ENCODE measurements at regions not wholly inside any gene's neighbourhood (a gene's known extent, or its start where the extent isn't known, plus 50 kb on each side); places are given as distances from the start of the nearest gene placed in this dataset.

DNA sequence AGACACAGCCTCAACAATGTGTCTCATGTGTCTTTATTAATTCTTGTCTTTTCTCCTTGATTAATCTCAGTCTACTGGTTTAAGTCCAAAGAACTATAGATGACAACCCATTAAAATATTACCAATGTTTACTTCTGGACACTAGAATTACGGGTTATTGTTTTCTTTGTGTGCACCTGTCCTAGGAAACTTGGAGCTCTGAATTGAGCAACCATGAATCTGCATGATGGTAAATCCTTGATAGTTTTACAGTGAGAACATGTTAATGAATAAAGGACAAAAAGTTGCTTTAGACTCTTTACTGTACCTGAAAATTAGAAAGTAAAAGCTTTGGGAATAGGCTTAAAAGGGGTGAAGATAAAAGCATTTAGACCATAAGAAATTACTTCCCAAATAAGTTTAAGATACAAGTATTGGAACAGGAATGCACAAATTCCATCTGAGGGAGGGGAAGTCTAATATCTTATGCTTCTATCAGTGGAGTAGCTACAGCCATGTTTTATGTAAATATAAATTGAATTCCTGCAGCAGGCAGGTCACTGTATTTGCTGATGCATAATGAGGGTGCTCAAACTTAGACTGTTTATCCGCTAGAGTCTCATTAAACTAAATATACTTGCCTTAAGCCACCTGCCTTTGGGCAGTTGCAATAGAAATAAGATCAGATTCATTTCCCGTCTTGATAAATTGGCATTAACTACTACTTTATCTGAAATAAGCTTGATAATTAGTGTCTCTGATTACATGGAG lies 603.7 kb upstream of the GCFC2 start:
- TF ChIP-seq, protein P1, sequence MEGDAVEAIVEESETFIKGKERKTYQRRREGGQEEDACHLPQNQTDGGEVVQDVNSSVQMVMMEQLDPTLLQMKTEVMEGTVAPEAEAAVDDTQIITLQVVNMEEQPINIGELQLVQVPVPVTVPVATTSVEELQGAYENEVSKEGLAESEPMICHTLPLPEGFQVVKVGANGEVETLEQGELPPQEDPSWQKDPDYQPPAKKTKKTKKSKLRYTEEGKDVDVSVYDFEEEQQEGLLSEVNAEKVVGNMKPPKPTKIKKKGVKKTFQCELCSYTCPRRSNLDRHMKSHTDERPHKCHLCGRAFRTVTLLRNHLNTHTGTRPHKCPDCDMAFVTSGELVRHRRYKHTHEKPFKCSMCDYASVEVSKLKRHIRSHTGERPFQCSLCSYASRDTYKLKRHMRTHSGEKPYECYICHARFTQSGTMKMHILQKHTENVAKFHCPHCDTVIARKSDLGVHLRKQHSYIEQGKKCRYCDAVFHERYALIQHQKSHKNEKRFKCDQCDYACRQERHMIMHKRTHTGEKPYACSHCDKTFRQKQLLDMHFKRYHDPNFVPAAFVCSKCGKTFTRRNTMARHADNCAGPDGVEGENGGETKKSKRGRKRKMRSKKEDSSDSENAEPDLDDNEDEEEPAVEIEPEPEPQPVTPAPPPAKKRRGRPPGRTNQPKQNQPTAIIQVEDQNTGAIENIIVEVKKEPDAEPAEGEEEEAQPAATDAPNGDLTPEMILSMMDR (IDR thresholded peaks at IDR 0.05): no peak
- no peak for TF ChIP-seq POLR2A (IDR thresholded peaks at IDR 0.05)
- no peak for TF ChIP-seq EP300 (IDR thresholded peaks at IDR 0.05)
